Hepatocyte (in vitro differentiated cells): ENCODE measurements at regions not wholly inside any gene's neighbourhood (a gene's known extent, or its start where the extent isn't known, plus 50 kb on each side); places are given as distances from the start of the nearest gene placed in this dataset.

ENCODE experiments used
- DNase-seq: peaks from one replicate; pipeline ENCODE4 v3.0.0-alpha.2; 2016; ENCODE audit warnings: low spot score
- H2AFZ ChIP-seq: fragments of 200-600 bp; sonication (generic); 2 replicates; pipeline ENCODE4 v1.6.0; 2016; ENCODE audit warnings: antibody characterized with exemption, mild to moderate bottlenecking
- H3K27ac ChIP-seq: fragments of 200-600 bp; sonication (generic); 2 replicates; pipeline ENCODE4 v1.5.1; 2016; ENCODE audit warnings: mild to moderate bottlenecking
- H3K27me3 ChIP-seq: fragments of 200-600 bp; sonication (generic); 2 replicates; pipeline ENCODE4 v1.6.1; 2016
- H3K36me3 ChIP-seq: fragments of 200-600 bp; sonication (generic); replicated peaks from 2 replicates; pipeline ENCODE4 v1.5.1; 2016; ENCODE audit warnings: low read depth; ENCODE audit not compliant: insufficient read depth
- H3K4me1 ChIP-seq: fragments of 200-600 bp; sonication (generic); 2 replicates; pipeline ENCODE4 v1.5.1; 2016; ENCODE audit warnings: mild to moderate bottlenecking, moderate library complexity; ENCODE audit not compliant: insufficient read depth
- H3K4me2 ChIP-seq: fragments of 200-600 bp; sonication (generic); 2 replicates; pipeline ENCODE4 v1.6.0; 2016
- H3K4me3 ChIP-seq: fragments of 200-600 bp; sonication (generic); 2 replicates; pipeline ENCODE4 v1.5.1; 2016; ENCODE audit warnings: mild to moderate bottlenecking
- H3K79me2 ChIP-seq: fragments of 200-600 bp; sonication (generic); 2 replicates; pipeline ENCODE4 v1.6.0; 2017; ENCODE audit warnings: mild to moderate bottlenecking
- H3K9me2 ChIP-seq: fragments of 200-600 bp; sonication (generic); replicated peaks from 2 replicates; pipeline ENCODE4 v1.6.0; 2017; ENCODE audit warnings: mild to moderate bottlenecking; ENCODE audit not compliant: insufficient read depth
- H3K9me3 ChIP-seq: fragments of 200-600 bp; sonication (generic); 2 replicates; pipeline ENCODE4 v1.5.1; 2016; ENCODE audit warnings: low read depth, mild to moderate bottlenecking
- H4K20me1 ChIP-seq: fragments of 200-600 bp; sonication (generic); 2 replicates; pipeline ENCODE4 v1.6.0; 2016; ENCODE audit warnings: mild to moderate bottlenecking; ENCODE audit not compliant: insufficient read depth, poor library complexity, severe bottlenecking
- CTCF ChIP-seq: fragments of 200-600 bp; sonication (generic); IDR thresholded peaks from 2 replicates; pipeline ENCODE4 v1.5.1; 2016; ENCODE audit warnings: antibody characterized with exemption, mild to moderate bottlenecking; ENCODE audit not compliant: poor library complexity
- EZH2 ChIP-seq: fragments of 200-600 bp; sonication (generic); IDR thresholded peaks from 2 replicates; pipeline ENCODE4 v1.6.1; 2016; ENCODE audit warnings: antibody characterized with exemption, mild to moderate bottlenecking, borderline replicate concordance
- EZH2phosphoT487 ChIP-seq: fragments of 200-600 bp; sonication (generic); IDR thresholded peaks from one replicate; pipeline ENCODE4 v1.6.1; 2018; ENCODE audit warnings: antibody characterized with exemption, mild to moderate bottlenecking, low read depth, moderate library complexity; ENCODE audit not compliant: unreplicated experiment, severe bottlenecking
- WGBS: methylation state at CpG from one replicate; pipeline ENCODE4 v1.1.6; 2016; ENCODE audit warnings: low lambda C conversion rate; ENCODE audit errors: missing lambda C conversion rate; 5-methylcytosine and 5-hydroxymethylcytosine counted together

- Histone ChIP-seq H3K9me2 (no peaks in the 10 kb centered on the region), H3K79me2 (no peaks in the 10 kb centered on the region), H3K36me3 (no peaks in the 10 kb centered on the region), H2AFZ (no peak overlapping the region), H3K27ac (no peak overlapping the region), H3K9me3 (no peaks in the 10 kb centered on the region), H3K4me1 (no peaks in the 10 kb centered on the region), H3K4me2 (no peak overlapping the region), H4K20me1 (no peaks in the 10 kb centered on the region), H3K27me3 (no peaks in the 10 kb centered on the region), H3K4me3 (no peak overlapping the region)
- WGBS: 59% methylated on average over 3 of the region's 3 CpGs
- TF ChIP-seq CTCF (no peak), EZH2phosphoT487 (no peak), EZH2 (no peak)
- no peak for DNase-seq
Measured at GRCh38 chr2:78686625-78687153, 338.8 kb upstream of the REG3G start.

- H2AFZ ChIP-seq: no peak overlapping the region
Measured at GRCh38 chr2:78699696-78700095, 325.8 kb upstream of the REG3G start.

GRCh38 chr2:78701546-78701945 lies 324.0 kb upstream of the REG3G start:
- 93% methylated on average over 18 of the region's 21 CpGs for WGBS

More at GRCh38 chr2:78699696-78700095, 325.8 kb upstream of the REG3G start:
- Histone ChIP-seq H4K20me1 (no peaks in the 10 kb centered on the region), H3K4me2 (no peak overlapping the region), H3K9me3 (no peaks in the 10 kb centered on the region), H3K4me3 (no peak overlapping the region), H3K79me2 (no peaks in the 10 kb centered on the region), H3K36me3 (no peaks in the 10 kb centered on the region), H3K9me2 (no peaks in the 10 kb centered on the region), H3K27me3 (no peaks in the 10 kb centered on the region), H3K4me1 (no peaks in the 10 kb centered on the region), H3K27ac (no peak overlapping the region)
- TF ChIP-seq EZH2phosphoT487 (no peak), CTCF (no peak), EZH2 (no peak)
- no peak for DNase-seq
- WGBS: 59% methylated on average over 3 of the region's 3 CpGs

More at GRCh38 chr2:78701546-78701945, 324.0 kb upstream of the REG3G start:
- Histone ChIP-seq H3K4me1 (no peaks in the 10 kb centered on the region), H3K4me2 (no peak overlapping the region), H3K4me3 (no peak overlapping the region), H3K9me2 (no peaks in the 10 kb centered on the region), H3K27me3 (no peaks in the 10 kb centered on the region), H3K79me2 (no peaks in the 10 kb centered on the region), H3K27ac (no peak overlapping the region), H3K36me3 (no peaks in the 10 kb centered on the region), H3K9me3 (no peaks in the 10 kb centered on the region), H4K20me1 (no peaks in the 10 kb centered on the region), H2AFZ (no peak overlapping the region)
- TF ChIP-seq EZH2 (no peak), CTCF (no peak), EZH2phosphoT487 (no peak)
- no peak for DNase-seq
